Vagina (tissue), 2 donors: ENCODE measurements at regions not wholly inside any gene's neighbourhood (a gene's known extent, or its start where the extent isn't known, plus 50 kb on each side); places are given as distances from the start of the nearest gene placed in this dataset.

ENCODE experiments used
- POLR2A ChIP-seq, 2 donors: fragments of 450-650 bp; IDR thresholded peaks; one replicate each; pipeline ENCODE4 v1.6.1; 2017; ENCODE audit warnings: antibody characterized with exemption in 2 of 2, mild to moderate bottlenecking in 2 of 2, moderate library complexity in 2 of 2
- POLR2AphosphoS5 ChIP-seq, 2 donors: sonication (generic); formaldehyde crosslinking; IDR thresholded peaks; one replicate each; pipeline ENCODE4 v1.9.0; 2017; ENCODE audit warnings: antibody characterized with exemption in 2 of 2, mild to moderate bottlenecking in 2 of 2, low read depth in 1 of 2; ENCODE audit not compliant: insufficient read depth in 1 of 2
- TF ChIP-seq, protein P1 (sequence below), 3 experiments: fragments of 450-650 bp in 2 of 3; fragments of 200-600 bp in 1 of 3; sonication (generic) in 1 of 3; IDR thresholded peaks; one replicate each; pipeline ENCODE4 v1.5.1; 2017 to 2019; ENCODE audit warnings: antibody characterized with exemption in 3 of 3, mild to moderate bottlenecking in 2 of 3, moderate library complexity in 2 of 3

DNA sequence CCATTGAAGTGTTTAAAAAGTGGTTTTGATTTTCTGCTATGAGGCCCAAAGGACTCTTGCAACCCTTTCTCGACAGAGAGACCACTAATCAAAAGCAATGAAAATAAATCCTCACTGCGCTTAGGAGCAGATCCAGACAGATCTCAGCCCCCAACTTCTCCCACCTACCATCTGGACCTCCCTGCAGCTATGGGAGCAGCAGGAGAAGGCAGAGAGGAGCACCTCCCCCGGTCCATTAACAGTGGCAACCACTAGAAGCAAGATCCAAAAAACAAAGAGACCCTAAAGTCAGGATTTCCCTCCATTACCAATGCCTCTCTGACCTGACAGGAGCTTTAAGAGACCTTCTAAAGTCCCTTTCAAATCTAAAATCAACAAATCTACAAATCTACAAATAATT lies 99.0 kb upstream of the LSM8 start:
- TF ChIP-seq POLR2A (IDR thresholded peaks at IDR 0.05) (no peak), POLR2AphosphoS5 (IDR thresholded peaks at IDR 0.05; ENCODE audit: insufficient read depth in 1 of 2, low read depth in 1 of 2) (no peak)
- TF ChIP-seq, protein P1, sequence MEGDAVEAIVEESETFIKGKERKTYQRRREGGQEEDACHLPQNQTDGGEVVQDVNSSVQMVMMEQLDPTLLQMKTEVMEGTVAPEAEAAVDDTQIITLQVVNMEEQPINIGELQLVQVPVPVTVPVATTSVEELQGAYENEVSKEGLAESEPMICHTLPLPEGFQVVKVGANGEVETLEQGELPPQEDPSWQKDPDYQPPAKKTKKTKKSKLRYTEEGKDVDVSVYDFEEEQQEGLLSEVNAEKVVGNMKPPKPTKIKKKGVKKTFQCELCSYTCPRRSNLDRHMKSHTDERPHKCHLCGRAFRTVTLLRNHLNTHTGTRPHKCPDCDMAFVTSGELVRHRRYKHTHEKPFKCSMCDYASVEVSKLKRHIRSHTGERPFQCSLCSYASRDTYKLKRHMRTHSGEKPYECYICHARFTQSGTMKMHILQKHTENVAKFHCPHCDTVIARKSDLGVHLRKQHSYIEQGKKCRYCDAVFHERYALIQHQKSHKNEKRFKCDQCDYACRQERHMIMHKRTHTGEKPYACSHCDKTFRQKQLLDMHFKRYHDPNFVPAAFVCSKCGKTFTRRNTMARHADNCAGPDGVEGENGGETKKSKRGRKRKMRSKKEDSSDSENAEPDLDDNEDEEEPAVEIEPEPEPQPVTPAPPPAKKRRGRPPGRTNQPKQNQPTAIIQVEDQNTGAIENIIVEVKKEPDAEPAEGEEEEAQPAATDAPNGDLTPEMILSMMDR (IDR thresholded peaks at IDR 0.05): no peak
